HG03558 (cell line): ENCODE measurements at regions not wholly inside any gene's neighbourhood (a gene's known extent, or its start where the extent isn't known, plus 50 kb on each side); places are given as distances from the start of the nearest gene placed in this dataset.

ENCODE experiments used
- ATAC-seq: cut with Tn5 transposase; IDR thresholded peaks from one replicate; pipeline ENCODE4 v1.9.1; 2021; ENCODE audit warnings: moderate number of reproducible peaks; ENCODE audit not compliant: unreplicated experiment; ENCODE audit errors: extremely low read depth

GRCh38 chr11:98955551-98955950, 65.2 kb upstream of the CNTN5 start:
- no peak for ATAC-seq

GRCh38 chr11:98964146-98964545, 56.6 kb upstream of the CNTN5 start:
- ATAC-seq: no peak

- no peak for ATAC-seq
Measured at GRCh38 chr11:98965358-98965757, 55.4 kb upstream of the CNTN5 start.

GRCh38 chr11:98965775-98966174, 55.0 kb upstream of the CNTN5 start:
- no peak for ATAC-seq

GRCh38 chr11:98967005-98967404, 53.7 kb upstream of the CNTN5 start:
- ATAC-seq: no peak
